ENCODE measurements at regions not wholly inside any gene's neighbourhood (a gene's known extent, or its start where the extent isn't known, plus 50 kb on each side); places are given as distances from the start of the nearest gene placed in this dataset.
"Not testable (repeated sequence)": the region's sequence is repeated elsewhere in the genome, so short reads cannot be mapped to it uniquely, and the experiment has no call there.

GRCh38 chr11:21727102-21727501 is 465.8 kb upstream of the ANO5 start:
- DNase-seq = no peak

- no peak for DNase-seq
Measured at GRCh38 chr11:21736404-21736803, 456.5 kb upstream of the ANO5 start.

GRCh38 chr11:21752475-21753243 is 440.2 kb upstream of the ANO5 start:
- DNase-seq = not testable (repeated sequence)

- DNase-seq = not testable (repeated sequence)
Measured at GRCh38 chr11:21753244-21753767, 439.6 kb upstream of the ANO5 start.

- DNase-seq = no peak
Measured at GRCh38 chr11:21761000-21761399, 431.9 kb upstream of the ANO5 start.

- no peak for DNase-seq
Measured at GRCh38 chr11:21768388-21768787, 424.5 kb upstream of the ANO5 start.

GRCh38 chr11:21769188-21769587 is 423.7 kb upstream of the ANO5 start:
- no peak for DNase-seq

GRCh38 chr11:21771097-21771496 is 421.8 kb upstream of the ANO5 start:
- DNase-seq = no peak

GRCh38 chr11:21774212-21774611 is 418.7 kb upstream of the ANO5 start:
- no peak for DNase-seq

- no peak for DNase-seq
Measured at GRCh38 chr11:21775911-21776310, 417.0 kb upstream of the ANO5 start.

GRCh38 chr11:21783954-21784353 is 408.9 kb upstream of the ANO5 start:
- no peak for DNase-seq

- no peak for DNase-seq
Measured at GRCh38 chr11:21785351-21785750, 407.5 kb upstream of the ANO5 start.

- DNase-seq = no peak
Measured at GRCh38 chr11:21794306-21794705, 398.6 kb upstream of the ANO5 start.

- no peak for DNase-seq
Measured at GRCh38 chr11:21798216-21798615, 394.7 kb upstream of the ANO5 start.

GRCh38 chr11:21804523-21804922 is 388.4 kb upstream of the ANO5 start:
- DNase-seq = not testable (repeated sequence)

- DNase-seq = no peak
Measured at GRCh38 chr11:21806508-21806907, 386.4 kb upstream of the ANO5 start.

GRCh38 chr11:21806947-21807346 is 385.9 kb upstream of the ANO5 start:
- no peak for DNase-seq

- no peak for DNase-seq
Measured at GRCh38 chr11:21807350-21807749, 385.5 kb upstream of the ANO5 start.

GRCh38 chr11:21810650-21811049 is 382.2 kb upstream of the ANO5 start:
- DNase-seq = no peak

GRCh38 chr11:21811572-21811971 is 381.3 kb upstream of the ANO5 start:
- DNase-seq = no peak

- no peak for DNase-seq
Measured at GRCh38 chr11:21814169-21814568, 378.7 kb upstream of the ANO5 start.

GRCh38 chr11:21817696-21818095 is 375.2 kb upstream of the ANO5 start:
- DNase-seq = no peak

- no peak for DNase-seq
Measured at GRCh38 chr11:21820176-21820575, 372.7 kb upstream of the ANO5 start.

GRCh38 chr11:21825127-21825526 is 367.8 kb upstream of the ANO5 start:
- DNase-seq = no peak

- DNase-seq = no peak
Measured at GRCh38 chr11:21838427-21838826, 354.5 kb upstream of the ANO5 start.

Measured in NCI-H1694 (cell line).